Fibroblast of villous mesenchyme (primary cell): ENCODE measurements at regions not wholly inside any gene's neighbourhood (a gene's known extent, or its start where the extent isn't known, plus 50 kb on each side); places are given as distances from the start of the nearest gene placed in this dataset.

Experiments used
- DNase-seq: peaks from one replicate; pipeline ENCODE4 v3.0.0-alpha.2; 2010; ENCODE audit warnings: low read depth
- H3K4me3 ChIP-seq: 2 replicates; pipeline ENCODE4 v1.5.1; 2011; ENCODE audit warnings: low read depth, mild to moderate bottlenecking, low read length
- CTCF ChIP-seq: IDR thresholded peaks from 2 replicates; pipeline ENCODE4 v1.5.1; 2012; ENCODE audit warnings: low read depth, mild to moderate bottlenecking, low read length; ENCODE audit not compliant: insufficient read depth

GRCh38 chr7:131903315-131903714 lies 346.9 kb upstream of the PODXL start:
- no peak for TF ChIP-seq CTCF
- H3K4me3 ChIP-seq, result no peak overlapping the region
- DNase-seq, result no peak

- DNase-seq, result no peak
- no peak for TF ChIP-seq CTCF
These were observed 344.4 kb upstream of the PODXL start for GRCh38 chr7:131900785-131901287.

GRCh38 chr7:131899271-131900030 lies 343.0 kb upstream of the PODXL start:
- no peak for DNase-seq
- no peak for TF ChIP-seq CTCF
- no peak overlapping the region for H3K4me3 ChIP-seq

More at GRCh38 chr7:131900785-131901287, 344.4 kb upstream of the PODXL start:
- no peak overlapping the region for H3K4me3 ChIP-seq

GRCh38 chr7:131898418-131898817 lies 342.0 kb upstream of the PODXL start:
- TF ChIP-seq CTCF, result no peak
- no peak overlapping the region for H3K4me3 ChIP-seq
- DNase-seq, result no peak

- DNase-seq, result no peak
- no peak for TF ChIP-seq CTCF
- H3K4me3 ChIP-seq, result no peak overlapping the region
These were observed 341.4 kb upstream of the PODXL start for GRCh38 chr7:131897790-131898165.

GRCh38 chr7:131897016-131897789 lies 340.8 kb upstream of the PODXL start:
- no peak for TF ChIP-seq CTCF
- no peak overlapping the region for H3K4me3 ChIP-seq
- peak; percentile 1 for DNase-seq
